A204.1 (cell line): ENCODE measurements at regions not wholly inside any gene's neighbourhood (a gene's known extent, or its start where the extent isn't known, plus 50 kb on each side); places are given as distances from the start of the nearest gene placed in this dataset.
"Not testable (repeated sequence)": the region's sequence is repeated elsewhere in the genome, so short reads cannot be mapped to it uniquely, and the experiment has no call there.

Source experiments
- FAIRE-seq: peaks from 2 replicates; lab custom pipeline; 2012; peaks lifted over from hg19 to GRCh38; lab: Jason Lieb, UNC

DNA sequence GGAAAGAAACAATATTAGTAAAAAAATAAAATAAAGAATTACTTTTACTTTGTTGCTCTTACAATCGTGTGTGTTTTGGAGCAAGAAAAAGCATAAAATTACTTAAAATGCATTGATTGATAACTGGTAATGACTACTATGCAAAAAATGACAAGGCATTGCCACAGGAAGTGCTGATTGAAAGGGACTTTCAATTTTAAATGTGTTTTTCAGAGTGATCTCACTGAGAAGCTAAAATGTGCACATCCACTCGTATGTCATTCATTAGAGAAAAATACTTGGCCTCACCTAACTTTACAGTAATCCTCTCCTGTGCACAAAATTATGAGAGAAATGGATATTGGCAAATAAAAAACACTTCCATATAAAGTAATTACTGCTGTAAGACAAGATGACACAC is 934.9 kb downstream of the SLITRK6 start:
- no peak for FAIRE-seq

DNA sequence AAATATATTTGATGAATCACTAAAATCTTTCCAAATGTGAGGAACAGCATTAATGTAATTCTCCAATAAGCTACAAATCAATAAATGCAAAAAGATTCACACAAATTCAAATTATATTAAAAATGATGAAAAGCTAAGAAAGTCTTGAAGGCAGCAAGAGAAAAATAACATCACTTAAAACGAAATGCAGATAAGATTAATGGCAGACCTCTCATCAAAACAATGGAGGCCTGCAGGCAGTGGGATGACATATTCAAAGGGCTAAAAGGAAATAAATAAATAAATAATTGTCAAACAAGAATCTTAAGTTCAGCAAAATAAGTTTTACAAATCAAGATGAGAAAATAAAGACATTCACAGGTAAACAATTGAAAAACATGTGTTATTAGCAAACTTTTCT is 952.1 kb downstream of the SLITRK6 start:
- no peak for FAIRE-seq

DNA sequence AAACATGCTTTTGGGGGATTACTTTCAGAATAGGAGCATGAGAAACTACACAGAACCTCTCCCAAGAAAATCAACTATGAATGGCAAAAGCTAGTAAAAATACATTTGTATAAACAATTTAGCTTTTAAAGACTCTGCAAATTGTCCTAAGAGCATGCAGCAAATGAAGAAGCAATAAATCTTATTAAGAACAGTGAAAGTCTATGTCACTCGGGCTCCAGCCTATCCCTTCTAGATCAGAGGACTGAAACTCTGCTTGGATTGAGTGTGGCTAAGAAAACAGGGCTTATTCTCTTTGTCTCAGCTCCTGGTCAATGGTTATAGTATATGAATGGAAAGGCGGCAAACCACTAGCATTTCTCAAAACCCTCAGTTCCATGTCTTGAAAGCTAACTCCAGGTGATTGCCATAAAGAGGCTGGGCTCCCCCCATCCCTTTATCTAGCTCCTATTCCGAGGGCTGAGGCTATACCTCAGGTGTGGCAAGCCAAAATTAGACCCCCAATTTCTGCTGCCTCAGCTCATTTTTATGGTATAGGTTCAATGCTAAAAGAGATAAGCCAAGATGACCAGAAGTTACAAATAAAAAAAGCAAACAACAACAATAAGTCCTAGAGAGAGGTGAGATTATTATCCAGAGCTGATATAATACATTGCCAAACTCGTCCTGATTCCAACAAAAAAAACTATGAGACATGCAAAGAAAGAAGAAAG is 953.2 kb downstream of the SLITRK6 start:
- no peak for FAIRE-seq

DNA sequence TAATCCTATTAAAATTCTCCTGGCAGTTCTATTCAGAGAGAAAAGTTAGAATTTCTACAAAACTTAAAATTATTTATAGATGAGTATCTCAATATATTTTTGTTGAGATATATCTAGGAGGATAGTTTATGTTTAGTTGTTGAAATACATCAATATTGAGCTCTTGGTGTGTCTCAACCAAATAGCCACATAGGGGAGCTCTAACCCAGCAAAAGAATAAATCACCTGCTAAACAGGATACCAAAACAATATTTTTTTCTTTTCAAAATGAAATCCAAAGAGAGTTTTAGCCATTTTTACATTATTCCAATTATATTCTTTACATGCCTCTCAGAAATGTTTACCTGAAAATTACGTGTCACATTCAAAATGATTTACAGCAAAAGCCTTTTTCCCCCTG is 954.7 kb downstream of the SLITRK6 start:
- peak; percentile 64 for FAIRE-seq

DNA sequence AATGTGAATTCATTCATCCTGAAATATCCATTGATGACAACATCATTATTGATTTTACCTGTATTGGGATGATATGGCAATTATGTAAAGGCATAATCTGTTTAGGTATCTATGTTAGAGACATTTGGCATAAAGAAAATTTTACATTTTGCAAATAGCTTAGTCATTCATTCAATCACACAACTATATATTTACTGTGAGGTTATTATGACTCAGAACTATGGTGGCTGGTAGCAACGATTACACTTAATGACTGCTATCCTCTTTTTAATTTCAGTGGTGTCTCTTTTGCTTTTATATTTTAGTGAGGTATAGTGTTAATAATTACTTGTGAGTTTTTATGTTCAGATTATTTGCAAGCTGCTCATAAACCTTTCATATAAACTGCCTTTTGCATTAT is 955.9 kb downstream of the SLITRK6 start:
- no peak for FAIRE-seq

DNA sequence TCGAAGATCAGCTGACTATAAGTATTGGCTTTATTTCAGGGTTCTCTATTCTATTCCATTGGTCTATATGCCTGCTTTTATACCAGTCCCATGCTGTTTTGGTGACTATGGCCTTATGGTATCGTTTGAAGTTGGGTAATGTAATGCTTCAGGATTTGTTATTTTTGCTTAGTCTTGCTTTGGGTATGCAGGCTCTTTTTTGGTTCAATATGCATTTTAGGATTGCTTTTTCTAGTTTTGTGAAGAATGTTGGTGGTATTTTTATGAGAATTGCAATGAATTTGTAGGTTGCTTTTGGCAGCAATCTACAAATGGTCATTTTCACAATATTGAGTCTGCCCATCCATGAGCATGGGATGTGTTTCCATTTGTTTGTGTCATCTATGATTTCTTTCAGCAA is 951.9 kb upstream of the SLITRK1 start:
- FAIRE-seq: no peak

GRCh38 chr13:84831666-84832657 is 949.7 kb upstream of the SLITRK1 start:
- no peak for FAIRE-seq

DNA sequence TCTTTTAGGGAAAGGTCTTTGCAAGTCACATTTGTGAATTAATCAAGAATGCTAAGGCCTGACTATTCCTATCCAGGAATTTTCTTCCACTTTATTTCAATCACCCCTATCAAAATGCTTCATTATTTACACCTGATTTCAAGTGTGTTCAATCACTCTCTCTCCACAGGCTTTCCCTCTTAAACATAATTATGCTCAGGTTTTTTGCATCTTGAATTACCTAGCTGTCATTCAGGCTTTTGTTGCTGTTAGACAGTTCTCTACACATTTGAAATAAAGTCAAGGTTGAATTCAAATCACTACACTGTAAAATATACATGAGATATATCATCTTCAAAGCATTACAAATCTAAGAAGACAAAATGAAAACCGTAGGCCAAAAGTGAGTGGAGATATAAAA is 941.3 kb upstream of the SLITRK1 start:
- no peak for FAIRE-seq

- no peak for FAIRE-seq
Observed at GRCh38 chr13:84821261-84821660, 939.0 kb upstream of the SLITRK1 start.

DNA sequence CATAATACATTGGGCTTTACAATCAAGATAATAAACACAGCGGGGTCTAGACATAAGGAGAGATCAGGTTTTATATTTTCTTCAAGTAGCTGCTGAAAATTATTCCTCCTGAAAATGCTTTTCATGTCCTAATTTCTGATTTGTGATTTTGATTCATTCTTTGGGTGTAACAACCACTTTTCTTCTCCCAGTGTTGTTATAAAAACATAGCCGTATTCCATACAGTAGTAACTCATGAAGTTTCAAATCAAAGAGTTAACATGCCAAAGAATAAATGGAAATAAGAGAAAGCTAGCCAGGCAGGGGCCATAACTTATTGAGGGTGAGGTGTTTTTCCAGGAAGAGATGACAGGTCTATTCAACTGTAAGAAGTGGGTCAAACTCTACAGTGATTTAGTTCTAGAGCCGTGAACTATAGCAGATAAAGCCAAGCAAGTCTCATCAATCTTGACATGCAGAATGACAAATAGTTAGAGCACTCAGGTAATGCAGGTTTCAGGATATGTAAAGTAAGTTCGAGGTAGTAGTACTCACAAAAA is 934.4 kb upstream of the SLITRK1 start:
- no peak for FAIRE-seq

DNA sequence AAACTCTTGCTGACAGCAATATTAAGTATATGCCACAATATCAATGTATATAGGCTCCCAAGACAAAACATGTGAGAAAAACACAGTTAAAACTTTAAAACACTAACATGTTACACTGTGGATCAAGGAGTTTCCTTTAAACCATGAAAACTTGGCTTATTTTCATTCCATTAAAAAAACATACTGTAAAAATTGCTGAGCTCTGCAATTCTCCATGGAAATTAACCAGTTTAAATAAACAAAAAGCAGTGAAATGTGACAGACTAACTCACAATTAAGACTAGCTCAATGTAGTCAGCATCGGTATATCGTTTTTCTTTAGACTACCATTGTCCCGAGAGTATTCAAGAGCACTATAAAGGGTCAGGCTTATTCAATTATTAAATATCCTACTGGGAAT is 930.5 kb upstream of the SLITRK1 start:
- no peak for FAIRE-seq

DNA sequence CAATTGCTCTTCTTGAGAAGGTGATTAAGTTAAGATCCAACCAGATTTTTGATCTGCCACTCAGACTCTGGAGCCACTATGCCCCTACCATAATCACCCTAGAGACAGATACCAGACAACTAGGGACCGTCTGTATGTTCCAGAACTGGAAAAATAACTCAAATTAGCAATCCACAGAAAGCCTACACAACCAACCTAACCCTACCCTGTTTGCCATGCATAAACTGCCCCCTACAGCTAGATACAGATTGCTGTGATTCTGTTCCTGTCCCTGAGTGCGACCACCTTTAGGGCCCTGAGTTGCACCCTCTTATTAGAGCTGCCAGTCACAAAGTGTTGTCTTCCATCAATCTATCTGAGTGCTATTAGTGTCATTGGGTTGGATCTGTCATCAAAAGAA is 929.8 kb upstream of the SLITRK1 start:
- FAIRE-seq: no peak

DNA sequence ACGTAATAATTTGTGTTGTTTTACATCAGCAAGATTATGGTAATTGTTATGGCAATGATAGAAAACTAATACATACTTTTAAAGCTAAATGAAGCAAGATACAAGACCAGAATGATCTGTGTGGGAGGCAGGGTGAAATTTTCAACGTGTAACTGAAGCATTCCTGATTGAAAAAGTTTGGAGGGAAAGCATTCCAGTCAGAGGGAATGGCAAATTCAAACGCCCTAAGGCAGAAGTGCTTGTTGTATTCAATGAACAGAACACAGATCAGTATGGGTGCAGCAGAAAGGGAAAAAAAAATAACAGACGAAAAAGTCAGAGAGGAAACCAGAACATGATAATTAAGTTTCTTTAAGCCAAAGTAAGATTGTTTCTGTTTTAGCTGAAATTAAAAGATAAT is 928.5 kb upstream of the SLITRK1 start:
- FAIRE-seq: no peak

- FAIRE-seq: no peak
Observed at GRCh38 chr13:84802073-84802472, 919.8 kb upstream of the SLITRK1 start.

DNA sequence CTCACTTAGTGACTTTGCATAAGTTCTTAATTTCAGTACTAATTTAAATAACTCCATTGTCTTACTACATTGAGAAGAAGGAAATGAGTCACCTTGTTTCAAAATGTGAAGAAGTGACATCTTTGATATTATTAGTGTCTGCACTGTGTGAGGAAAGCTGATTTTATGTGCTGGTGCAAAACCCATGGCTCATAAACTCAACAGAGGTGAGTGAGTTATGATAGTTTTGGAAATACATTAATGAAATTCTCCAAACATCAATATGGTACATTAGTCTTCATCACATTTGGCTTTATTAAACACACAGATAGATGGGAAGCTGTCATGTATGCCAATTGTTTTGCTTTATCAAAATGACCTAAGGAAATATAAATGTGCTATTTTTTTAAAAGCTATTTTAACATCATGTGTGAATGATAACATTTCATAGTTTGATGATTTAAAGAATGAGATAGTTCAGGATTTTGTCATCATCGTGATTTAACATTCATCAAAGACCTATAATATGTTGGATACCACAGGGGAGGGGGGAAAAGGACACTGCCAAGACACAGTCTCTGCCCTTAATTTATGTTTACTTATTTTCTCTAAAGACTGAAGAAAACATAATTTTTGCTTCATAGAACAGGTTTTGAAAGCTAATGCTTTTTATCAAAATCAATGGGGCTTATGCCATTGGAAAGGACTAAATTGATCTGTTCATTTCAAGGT is 902.3 kb upstream of the SLITRK1 start:
- FAIRE-seq: no peak

DNA sequence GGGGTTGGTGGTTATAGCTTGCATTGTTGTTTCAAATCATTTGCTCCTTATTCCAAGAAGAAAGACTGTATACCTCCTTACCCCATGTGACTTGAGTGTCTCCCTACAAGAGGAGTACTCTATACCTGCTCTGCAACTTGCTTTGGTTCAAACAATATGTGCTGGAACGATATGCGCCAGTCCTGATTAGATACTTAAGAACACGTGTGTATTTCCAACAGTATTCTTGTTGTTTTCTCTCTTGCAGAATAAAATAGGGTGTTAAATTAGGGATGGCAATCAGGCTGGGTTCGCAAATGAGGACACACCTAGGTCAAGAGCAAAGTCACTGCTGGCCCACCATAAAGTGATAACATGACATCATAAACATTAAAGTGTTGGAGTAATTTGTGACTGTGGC is 895.0 kb upstream of the SLITRK1 start:
- FAIRE-seq: no peak

- FAIRE-seq: no peak
Observed at GRCh38 chr13:84776593-84776992, 894.3 kb upstream of the SLITRK1 start.

GRCh38 chr13:84775920-84776319 is 893.6 kb upstream of the SLITRK1 start:
- FAIRE-seq: not testable (repeated sequence)

DNA sequence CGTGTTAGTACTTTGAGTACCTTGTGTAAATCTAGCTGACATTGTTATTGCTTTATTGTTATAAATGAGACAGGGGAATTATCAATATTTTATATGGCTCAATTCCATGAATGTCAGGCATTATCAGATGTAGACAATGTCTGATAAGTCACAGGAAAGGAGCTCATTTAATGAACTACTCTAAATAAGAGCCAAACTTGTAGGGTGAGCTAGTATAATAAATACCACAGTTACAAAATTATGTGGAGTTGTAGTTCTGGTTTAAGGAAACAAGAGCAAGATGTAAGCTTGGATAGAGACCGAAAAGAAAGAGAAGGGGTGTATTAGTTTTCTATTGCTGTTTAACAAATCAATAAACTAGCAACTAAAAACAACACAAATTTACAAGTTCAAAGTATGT is 891.8 kb upstream of the SLITRK1 start:
- no peak for FAIRE-seq

DNA sequence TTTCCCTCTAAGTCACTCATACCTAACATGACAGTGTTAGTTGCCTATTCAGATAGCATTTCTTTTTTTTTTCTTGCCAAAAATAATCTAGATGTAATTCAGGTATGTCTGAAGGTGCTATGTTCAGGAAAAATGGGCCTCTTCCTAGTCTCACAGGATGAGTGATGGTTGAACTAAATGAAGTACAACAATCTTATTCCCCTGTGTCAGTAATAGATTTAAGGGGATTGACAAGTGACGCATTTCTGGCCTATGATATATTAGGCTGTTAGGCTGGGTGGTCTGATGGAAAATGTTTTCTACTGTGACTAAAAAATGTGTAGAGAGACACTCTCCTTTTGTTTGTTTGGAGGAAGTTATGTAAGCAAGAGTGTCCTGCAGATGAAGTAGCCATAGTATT is 878.7 kb upstream of the SLITRK1 start:
- FAIRE-seq: no peak

DNA sequence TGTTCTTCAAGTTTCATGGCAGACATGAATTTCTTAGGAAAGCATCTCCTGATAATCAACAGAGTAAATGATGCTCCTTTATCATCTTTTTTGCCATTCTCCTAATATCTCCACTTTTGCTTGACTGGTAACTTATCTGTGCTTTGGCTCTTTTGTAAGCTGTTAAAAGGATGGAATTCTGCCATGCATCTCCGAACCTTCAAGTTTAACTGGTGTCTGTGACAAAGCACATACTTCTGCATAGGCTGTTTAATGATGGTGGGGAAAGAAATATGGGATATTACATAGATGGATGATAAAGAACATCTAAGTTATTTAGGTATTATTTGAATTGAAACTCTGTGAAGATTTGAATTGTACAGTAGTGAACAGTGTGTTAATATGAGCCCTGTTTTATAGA is 866.9 kb upstream of the SLITRK1 start:
- FAIRE-seq: no peak

DNA sequence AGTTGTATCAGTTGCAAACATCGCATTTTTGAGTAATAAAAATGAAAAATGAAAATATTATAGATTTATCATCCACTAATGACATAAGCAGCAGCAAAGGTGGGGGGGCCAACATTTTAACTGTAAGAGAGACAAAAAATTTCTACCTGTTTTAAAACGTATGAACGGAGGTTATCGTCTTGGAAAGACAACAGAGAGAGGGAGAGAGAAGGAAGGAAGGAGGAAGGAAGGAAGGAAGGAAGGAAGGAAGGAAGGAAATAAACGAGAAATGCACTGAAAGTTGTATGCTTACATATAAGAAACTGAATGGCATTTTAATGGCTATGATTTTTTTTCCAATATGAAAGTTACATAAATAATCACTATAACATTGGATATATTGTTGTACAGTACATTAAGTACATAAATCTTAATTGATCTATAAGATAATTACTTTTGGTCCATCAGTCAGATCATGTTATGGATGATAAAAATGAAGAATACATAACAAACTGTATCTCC is 862.8 kb upstream of the SLITRK1 start:
- FAIRE-seq: no peak
